OCI-LY7 (cell line): ENCODE measurements at regions not wholly inside any gene's neighbourhood (a gene's known extent, or its start where the extent isn't known, plus 50 kb on each side); places are given as distances from the start of the nearest gene placed in this dataset.

ENCODE experiments used
- BruUV-seq: library from RNA; stranded (reverse); fragments of 400-500 nt; replicated peaks from 2 replicates; lab custom pipeline; 2021; lab: Mats Ljungman, UMichigan
- CTCF ChIA-PET: fragments of 300-600 bp; sonication (Branson Sonifier 250); formaldehyde crosslinking; loops from one replicate; lab custom pipeline; 2022; ENCODE audit warnings: antibody characterized with exemption; ENCODE audit not compliant: unreplicated experiment; lab: Charles Lee
- POLR2A ChIA-PET: fragments of 300-600 bp; sonication (Branson Sonifier 250); formaldehyde crosslinking; loops from one replicate; lab custom pipeline; 2022; ENCODE audit warnings: antibody characterized with exemption; lab: Charles Lee
- DNase-seq: peaks from one replicate; pipeline ENCODE4 v3.0.0-alpha.2; 2015; ENCODE audit warnings: low spot score
- H2AFZ ChIP-seq: fragments of 200-600 bp; sonication (generic), shearing (Covaris generic); 2 replicates; pipeline ENCODE4 v1.6.1; 2014; ENCODE audit warnings: mild to moderate bottlenecking, antibody characterized with exemption, low read length, moderate library complexity
- H3K27ac ChIP-seq: fragments of 200-600 bp; sonication (generic); 2 replicates; pipeline ENCODE4 v1.5.1; 2014; ENCODE audit warnings: mixed run types, low read depth, mild to moderate bottlenecking, moderate library complexity, low read length, inconsistent platforms; ENCODE audit not compliant: poor library complexity, severe bottlenecking
- H3K36me3 ChIP-seq: fragments of 200-600 bp; sonication (generic); 2 replicates; pipeline ENCODE4 v1.6.1; 2014; ENCODE audit warnings: mild to moderate bottlenecking, antibody characterized with exemption, low read length, moderate library complexity, mixed read lengths; ENCODE audit not compliant: insufficient read depth
- H3K4me1 ChIP-seq: fragments of 200-600 bp; sonication (generic); 2 replicates; pipeline ENCODE4 v1.5.1; 2014; ENCODE audit warnings: mild to moderate bottlenecking, low read length; ENCODE audit not compliant: insufficient read depth, poor library complexity, severe bottlenecking
- H3K4me2 ChIP-seq: fragments of 200-600 bp; sonication (generic); 2 replicates; pipeline ENCODE4 v1.6.1; 2014; ENCODE audit warnings: mild to moderate bottlenecking, low read length
- H3K4me3 ChIP-seq: fragments of 200-600 bp; sonication (generic); 2 replicates; pipeline ENCODE4 v1.5.1; 2014; ENCODE audit warnings: mild to moderate bottlenecking, low read depth, low read length; ENCODE audit not compliant: poor library complexity, severe bottlenecking
- H3K79me2 ChIP-seq: fragments of 200-600 bp; sonication (generic); 2 replicates; pipeline ENCODE4 v1.6.1; 2016; ENCODE audit warnings: low read depth, mild to moderate bottlenecking, low read length, moderate library complexity, mixed read lengths; ENCODE audit not compliant: insufficient read depth
- H3K9me2 ChIP-seq: fragments of 200-600 bp; sonication (generic); 2 replicates; pipeline ENCODE4 v1.6.1; 2016; ENCODE audit warnings: mild to moderate bottlenecking, low read length, mixed read lengths; ENCODE audit not compliant: insufficient read depth
- H3K9me3 ChIP-seq: fragments of 200-600 bp; sonication (generic); 2 replicates; pipeline ENCODE4 v1.6.1; 2014; ENCODE audit warnings: mild to moderate bottlenecking, mixed run types, low read length, mixed read lengths
- H4K20me1 ChIP-seq: fragments of 200-600 bp; sonication (generic); 2 replicates; pipeline ENCODE4 v1.6.1; 2014; ENCODE audit warnings: mild to moderate bottlenecking, antibody characterized with exemption, low read length, moderate library complexity, mixed read lengths; ENCODE audit not compliant: insufficient read depth
- EZH2phosphoT487 ChIP-seq: fragments of 200-600 bp; sonication (generic); IDR thresholded peaks from 2 replicates; pipeline ENCODE4 v1.6.1; 2018; ENCODE audit warnings: low read depth, borderline replicate concordance, mild to moderate bottlenecking, mixed run types, antibody characterized with exemption, low read length, moderate library complexity, mixed read lengths
- intact Hi-C: fragments of 100-400 bp; cut with micrococcal nuclease; formaldehyde crosslinking; loops from one replicate; pipeline ENCODE4 v1.10.0; 2022; ENCODE audit not compliant: unreplicated experiment
- TF ChIP-seq, protein P1 (sequence below): fragments of 200-600 bp; sonication (generic); conservative IDR thresholded peaks from 2 replicates; pipeline ENCODE4 v1.5.1; 2014; ENCODE audit warnings: mild to moderate bottlenecking, antibody characterized with exemption, low read length, moderate library complexity, mixed read lengths

DNA sequence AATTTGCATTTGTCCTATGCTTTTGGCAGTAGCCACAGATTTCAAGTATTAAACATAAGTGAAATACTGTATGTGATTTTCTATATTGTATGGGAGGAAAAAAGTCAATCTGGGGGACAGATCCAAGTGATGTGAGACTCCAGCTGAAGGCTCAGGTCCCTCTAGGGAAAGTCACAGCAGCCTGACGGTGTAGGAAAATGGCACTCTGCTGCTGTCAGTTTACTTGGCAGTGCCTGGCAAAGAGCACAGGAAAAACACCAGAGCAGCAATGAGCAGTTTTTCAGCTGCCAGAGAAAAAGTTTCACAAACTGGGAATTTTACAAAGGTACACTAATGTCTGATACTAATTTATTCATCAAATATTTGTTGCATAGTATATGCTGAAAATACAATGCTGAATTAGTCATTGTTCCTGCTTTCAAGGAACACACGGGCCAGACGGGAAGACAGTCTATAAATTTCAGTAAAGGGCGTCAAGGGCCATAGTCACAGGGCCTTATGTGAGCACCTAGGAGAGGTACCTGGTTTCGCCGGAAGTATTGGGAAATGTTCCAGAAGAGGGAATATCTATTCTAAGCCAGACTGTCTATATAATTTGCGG is 66.2 kb upstream of the SLC38A2 start:
- Histone ChIP-seq H3K79me2 (no peaks in the 10 kb centered on the region), H3K4me1 (no peaks in the 10 kb centered on the region), H3K36me3 (no peaks in the 10 kb centered on the region), H3K9me2 (no peaks in the 10 kb centered on the region), H3K4me3 (no peak overlapping the region), H2AFZ (no peak overlapping the region), H3K4me2 (no peak overlapping the region), H4K20me1 (no peaks in the 10 kb centered on the region), H3K9me3 (no peaks in the 10 kb centered on the region), H3K27ac (no peak overlapping the region)
- DNase-seq: no peak
- intact Hi-C loops: no loop called here
- BruUV-seq: no TSS peak
- no peak for TF ChIP-seq EZH2phosphoT487
- CTCF ChIA-PET: no interaction called here
- POLR2A ChIA-PET: interaction anchor here (0.7 kb wide), 1 partner anchor 922 kb away, joined by 3 read pairs; no protein-coding TSS in a partner anchor

DNA sequence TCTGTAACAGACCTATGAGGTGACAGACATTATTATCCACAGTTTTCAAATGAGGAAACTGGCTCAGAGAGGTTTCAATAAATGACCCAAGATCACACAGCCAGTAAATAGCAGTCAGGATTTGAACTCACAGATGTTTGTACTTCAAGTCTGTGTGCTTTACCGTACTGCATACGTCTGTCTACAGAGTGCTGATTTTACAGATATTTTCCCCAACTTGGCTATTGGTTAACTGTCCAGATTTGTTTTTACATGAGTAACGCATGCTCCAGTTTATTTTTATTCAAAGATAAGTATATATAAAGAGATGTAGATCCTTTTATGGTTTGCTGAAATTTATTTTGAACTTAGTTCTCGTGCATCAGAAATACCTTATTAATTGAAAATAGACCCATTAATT is 65.7 kb upstream of the SLC38A2 start:
- DNase-seq: no peak
- Histone ChIP-seq H3K4me3 (no peak overlapping the region), H3K4me1 (no peaks in the 10 kb centered on the region), H3K27ac (no peak overlapping the region), H4K20me1 (no peaks in the 10 kb centered on the region), H3K36me3 (no peaks in the 10 kb centered on the region), H2AFZ (no peak overlapping the region), H3K9me3 (no peaks in the 10 kb centered on the region), H3K9me2 (no peaks in the 10 kb centered on the region), H3K79me2 (no peaks in the 10 kb centered on the region), H3K4me2 (no peak overlapping the region)
- CTCF ChIA-PET: no interaction called here
- BruUV-seq: no TSS peak
- POLR2A ChIA-PET: interaction anchor here (0.7 kb wide), 1 partner anchor 923 kb away, joined by 3 read pairs; no protein-coding TSS in a partner anchor
- TF ChIP-seq, protein P1, sequence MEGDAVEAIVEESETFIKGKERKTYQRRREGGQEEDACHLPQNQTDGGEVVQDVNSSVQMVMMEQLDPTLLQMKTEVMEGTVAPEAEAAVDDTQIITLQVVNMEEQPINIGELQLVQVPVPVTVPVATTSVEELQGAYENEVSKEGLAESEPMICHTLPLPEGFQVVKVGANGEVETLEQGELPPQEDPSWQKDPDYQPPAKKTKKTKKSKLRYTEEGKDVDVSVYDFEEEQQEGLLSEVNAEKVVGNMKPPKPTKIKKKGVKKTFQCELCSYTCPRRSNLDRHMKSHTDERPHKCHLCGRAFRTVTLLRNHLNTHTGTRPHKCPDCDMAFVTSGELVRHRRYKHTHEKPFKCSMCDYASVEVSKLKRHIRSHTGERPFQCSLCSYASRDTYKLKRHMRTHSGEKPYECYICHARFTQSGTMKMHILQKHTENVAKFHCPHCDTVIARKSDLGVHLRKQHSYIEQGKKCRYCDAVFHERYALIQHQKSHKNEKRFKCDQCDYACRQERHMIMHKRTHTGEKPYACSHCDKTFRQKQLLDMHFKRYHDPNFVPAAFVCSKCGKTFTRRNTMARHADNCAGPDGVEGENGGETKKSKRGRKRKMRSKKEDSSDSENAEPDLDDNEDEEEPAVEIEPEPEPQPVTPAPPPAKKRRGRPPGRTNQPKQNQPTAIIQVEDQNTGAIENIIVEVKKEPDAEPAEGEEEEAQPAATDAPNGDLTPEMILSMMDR: no peak
- TF ChIP-seq EZH2phosphoT487: no peak
- intact Hi-C loops: no loop called here

DNA sequence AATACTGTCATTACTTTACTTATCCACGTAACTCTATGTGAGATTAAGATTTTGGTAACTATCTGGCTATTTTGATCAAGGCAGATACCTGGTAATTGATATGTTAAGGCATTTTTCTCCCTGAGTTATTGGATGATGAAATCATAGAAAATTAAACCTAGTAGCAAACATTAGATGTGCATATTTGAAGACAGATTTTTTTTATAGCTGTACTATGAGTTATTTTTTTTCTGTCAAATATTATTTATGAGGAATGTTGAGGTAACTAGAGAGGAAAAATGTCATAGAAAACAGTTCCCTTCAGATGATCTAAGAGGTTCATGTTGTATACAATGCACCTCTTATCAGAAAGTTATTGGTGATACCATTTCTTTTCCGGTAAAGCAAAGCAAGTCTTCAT is 64.9 kb upstream of the SLC38A2 start:
- ChIA-PET POLR2A (no interaction called here), CTCF (no interaction called here)
- Histone ChIP-seq H3K36me3 (no peaks in the 10 kb centered on the region), H3K4me2 (no peak overlapping the region), H3K9me2 (no peaks in the 10 kb centered on the region), H3K27ac (no peak overlapping the region), H3K79me2 (no peaks in the 10 kb centered on the region), H4K20me1 (no peaks in the 10 kb centered on the region), H3K4me1 (no peaks in the 10 kb centered on the region), H3K4me3 (no peak overlapping the region), H2AFZ (no peak overlapping the region), H3K9me3 (no peaks in the 10 kb centered on the region)
- no peak for DNase-seq
- TF ChIP-seq EZH2phosphoT487: no peak
- TF ChIP-seq, protein P1: no peak
- BruUV-seq: no TSS peak
- intact Hi-C loops: no loop called here
